GM21737 (cell line): ENCODE measurements at regions not wholly inside any gene's neighbourhood (a gene's known extent, or its start where the extent isn't known, plus 50 kb on each side); places are given as distances from the start of the nearest gene placed in this dataset.

Experiments
- ATAC-seq: cut with Tn5 transposase; IDR thresholded peaks from one replicate; pipeline ENCODE4 v1.9.1; 2021; ENCODE audit warnings: mild to moderate bottlenecking, moderate library complexity; ENCODE audit not compliant: unreplicated experiment

- no peak for ATAC-seq
Observed at GRCh38 chr6:43877036-43877435, 107.0 kb downstream of the VEGFA start.

DNA sequence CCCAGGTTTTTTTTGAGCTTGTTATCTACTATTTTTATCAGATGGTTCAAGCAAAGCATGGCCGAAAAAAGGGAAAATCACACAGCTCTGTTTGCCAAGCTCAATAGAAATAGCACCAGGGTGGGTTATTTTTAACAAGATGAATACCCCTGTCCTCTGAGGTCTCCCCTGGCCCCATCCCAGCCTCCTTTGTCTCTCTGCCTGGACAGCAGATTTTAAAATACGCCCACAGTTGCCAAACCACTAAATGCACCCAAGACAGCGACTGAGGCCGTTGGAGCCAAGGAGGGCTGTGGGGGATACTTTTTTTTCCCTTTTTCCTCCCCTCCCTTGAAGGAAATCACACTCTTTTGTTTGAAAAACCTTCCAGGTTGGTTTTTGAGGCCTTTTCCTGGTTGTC is 106.6 kb downstream of the VEGFA start:
- ATAC-seq = no peak

DNA sequence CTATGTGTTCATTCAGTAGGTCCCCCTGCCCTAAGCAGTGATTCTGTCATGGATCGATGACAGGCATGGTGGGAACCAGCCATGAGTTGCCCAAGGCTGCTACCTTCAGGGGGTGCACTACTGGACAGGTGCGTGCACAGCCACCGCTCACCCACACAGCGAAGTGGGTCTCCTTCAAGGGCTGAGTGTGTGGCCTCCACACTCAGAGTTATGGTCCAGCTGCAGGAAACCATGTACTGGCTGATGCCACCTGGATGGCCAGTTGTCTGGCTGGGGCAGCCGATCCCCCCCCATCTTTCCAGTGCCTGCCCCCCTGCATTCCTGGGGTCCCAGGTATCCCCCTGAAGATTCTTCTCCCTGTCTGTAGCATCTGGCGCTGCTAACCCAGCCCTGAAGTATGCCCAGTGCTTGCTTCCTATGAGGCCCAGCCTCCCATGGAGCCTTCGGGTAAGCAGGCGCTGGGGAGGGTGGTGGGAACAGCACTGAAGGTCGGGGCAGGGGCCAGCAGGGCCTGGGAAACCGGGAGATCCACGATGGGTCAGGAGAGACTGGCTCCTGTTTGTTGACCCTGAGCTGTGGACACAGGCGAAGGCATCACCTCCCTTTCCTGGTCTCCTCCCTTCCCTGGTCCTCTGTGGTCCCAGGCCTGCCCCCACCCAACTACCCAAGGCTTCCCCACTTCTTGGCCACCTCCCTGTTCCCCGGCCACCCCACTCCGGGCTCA is 106.0 kb downstream of the VEGFA start:
- ATAC-seq = no peak

GRCh38 chr6:43874814-43875590 is 105.0 kb downstream of the VEGFA start:
- no peak for ATAC-seq

DNA sequence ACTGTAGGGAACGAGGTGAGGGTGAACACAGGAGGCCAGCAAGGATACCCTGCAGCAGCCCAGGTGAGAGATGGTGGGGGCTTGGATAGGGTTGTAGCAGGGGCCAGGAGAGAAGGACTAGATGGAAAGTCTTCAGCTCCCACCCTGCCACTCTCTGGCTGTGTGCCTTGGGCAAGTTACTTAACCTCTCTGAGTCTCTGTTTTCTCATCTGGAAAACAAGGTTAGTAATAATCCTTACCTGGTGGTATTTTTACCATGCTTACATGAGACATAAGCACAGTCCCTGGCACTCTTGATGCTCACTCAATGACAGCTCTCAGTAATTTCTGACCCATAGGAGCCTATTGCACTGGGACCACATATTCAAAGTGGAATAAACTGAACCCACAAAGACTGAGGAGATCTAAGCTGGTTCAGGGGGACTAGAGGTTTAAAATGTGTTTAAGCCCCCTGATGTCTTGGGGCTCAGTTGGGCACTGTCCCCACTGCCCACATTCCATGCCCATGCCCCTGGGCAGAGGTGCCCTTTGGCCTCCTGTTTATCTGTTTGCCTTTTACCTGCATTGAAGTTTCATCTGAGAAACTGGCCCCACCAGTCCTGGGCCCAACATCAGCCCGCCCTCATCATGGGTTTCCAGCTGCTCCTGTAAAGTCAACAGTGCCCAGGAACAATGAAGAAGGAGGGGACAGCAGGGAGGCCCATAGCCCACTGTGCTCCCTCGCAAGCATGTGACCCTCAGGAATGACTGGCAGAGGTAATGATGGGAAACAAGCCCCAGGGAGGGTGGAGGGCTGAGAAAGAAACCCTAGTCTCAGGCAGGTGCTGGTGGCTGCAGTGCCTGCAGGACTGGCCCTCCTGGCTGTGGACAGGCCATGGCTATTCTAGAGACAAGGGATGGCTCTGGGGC is 104.0 kb downstream of the VEGFA start:
- ATAC-seq = no peak

DNA sequence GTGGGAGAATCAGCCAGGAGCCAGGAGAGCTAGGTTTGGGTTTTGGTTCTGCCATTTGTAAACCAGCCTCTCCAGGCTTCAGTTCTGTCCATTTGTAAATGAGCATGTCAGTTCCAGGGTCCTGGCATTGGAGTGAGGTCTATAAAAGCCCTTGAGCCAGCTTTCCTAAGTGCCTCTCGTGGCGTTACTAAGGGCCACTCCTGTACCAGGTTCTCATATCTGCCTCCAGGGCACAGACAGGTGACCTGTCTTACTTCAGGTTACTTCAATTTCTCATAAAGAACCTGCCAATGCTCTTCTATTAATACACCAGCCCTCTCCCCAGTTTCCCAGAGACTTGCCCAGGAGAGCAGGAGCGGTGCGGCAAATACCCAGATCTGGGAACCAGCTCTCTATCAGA is 101.9 kb downstream of the VEGFA start:
- ATAC-seq = no peak

DNA sequence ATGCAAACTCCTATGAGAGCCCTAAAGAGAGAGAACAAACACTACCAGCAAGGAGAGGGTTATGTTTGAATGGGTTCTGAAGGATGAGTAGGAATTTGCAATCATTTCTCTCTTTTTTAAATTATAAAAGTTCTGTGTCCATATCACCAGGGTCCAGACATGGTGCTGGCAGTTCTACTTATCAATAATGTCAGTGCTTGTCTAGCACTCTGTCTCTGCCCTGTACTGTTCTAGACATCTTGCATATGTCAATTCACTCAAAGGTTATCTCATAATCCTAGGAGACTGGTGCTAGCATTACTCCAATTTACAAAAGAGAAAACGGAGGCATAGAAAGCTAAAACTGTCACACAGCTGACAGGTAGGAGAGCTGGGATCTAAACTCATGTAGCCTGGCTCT is 101.3 kb downstream of the VEGFA start:
- ATAC-seq = no peak

DNA sequence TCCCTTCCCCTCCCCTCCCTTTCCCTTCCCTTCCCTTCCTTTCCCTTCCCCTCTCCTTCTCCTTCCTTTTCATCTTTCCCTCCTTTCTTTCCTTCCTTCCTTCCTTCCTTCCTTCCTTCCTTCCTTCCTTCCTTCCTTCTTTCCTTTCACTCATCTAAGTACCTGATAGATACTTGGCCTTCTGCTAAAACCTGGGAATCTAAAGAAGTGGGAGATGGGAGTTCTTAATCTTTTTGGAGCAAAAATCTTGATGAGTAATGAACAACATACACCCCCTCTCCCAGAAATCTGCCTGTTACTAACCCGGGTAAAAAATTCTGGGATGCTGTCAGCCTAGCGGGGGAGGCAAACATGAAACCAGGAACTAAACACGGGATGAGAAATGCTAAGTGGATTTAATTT is 100.7 kb downstream of the VEGFA start:
- no peak for ATAC-seq

DNA sequence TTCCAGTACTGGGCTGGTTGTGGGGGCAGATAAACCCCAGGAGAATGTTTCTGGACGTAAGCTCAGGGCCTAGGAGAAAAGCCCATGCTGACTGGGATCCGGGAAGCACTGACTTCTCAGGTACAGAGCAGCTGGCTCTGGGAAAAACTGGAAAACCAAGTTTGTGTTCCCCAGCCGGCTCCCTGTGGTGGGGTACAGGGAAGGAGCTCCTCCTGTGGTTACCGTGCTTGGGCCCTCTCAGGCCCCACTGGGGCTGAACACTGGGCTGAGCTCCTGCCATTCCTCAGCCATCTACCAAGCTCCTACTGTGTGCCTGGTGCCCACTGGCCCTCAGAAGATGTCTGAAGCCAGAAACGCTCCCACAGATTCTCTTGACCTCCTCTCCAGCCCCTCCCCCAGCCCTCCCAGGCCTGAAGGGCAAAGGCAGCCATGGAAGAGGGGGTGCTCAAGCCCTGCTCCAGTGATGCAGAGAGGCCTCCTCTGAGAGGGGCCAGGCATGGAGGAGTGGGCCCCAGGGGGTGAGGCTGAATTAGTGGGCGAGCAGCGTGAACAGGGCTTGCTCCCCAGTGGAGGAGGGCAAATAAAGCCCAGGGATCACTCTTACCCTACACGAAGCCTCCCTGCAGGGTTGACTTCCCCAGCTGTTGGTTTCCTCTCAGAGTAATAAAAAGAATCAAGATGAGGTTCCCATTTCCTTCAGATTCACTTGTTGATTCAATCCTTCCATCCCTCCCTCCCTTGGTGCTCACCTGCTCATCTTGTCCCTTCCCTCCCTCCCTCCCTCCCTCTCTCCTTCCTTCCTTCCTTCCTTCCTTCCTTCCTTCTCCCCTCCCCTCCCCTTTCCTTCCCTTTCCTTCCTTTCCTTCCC is 100.0 kb downstream of the VEGFA start:
- no peak for ATAC-seq

DNA sequence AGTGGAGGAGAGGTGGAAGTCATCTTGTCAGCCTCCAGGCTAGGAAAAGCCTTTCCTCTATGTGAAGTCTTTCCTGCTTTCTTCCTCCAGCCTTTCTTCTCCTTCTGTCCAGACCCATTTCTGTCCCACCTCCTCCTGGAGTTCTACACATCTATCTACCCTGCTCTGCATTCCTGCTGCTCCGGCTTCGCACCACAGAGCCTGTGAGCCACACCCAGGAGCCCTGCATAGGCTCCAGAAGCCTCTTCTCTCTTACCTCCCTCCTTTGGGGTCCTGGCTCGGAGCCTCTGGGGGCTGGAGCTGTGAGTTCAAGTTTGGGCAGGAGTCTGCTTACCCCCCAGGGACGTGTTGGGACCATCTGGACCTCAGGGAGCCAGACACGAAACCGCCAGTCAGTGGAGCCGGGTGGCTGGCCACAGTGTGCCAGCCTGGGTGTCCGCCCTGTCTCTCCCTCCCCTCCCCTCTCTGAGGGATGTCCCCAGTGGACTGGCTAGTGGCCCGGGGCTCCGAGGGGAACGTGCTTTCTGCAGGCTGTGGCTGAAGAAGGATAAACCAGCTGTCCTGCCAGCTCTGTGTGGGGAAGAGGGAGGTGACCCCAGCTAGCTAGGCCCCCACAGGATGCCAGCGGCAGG is 99.2 kb downstream of the VEGFA start:
- ATAC-seq = no peak

GRCh38 chr6:43868467-43868866 is 98.5 kb downstream of the VEGFA start:
- ATAC-seq = no peak

- ATAC-seq = no peak
Observed at GRCh38 chr6:43867996-43868395, 98.0 kb downstream of the VEGFA start.

- no peak for ATAC-seq
Observed at GRCh38 chr6:43867246-43867645, 97.2 kb downstream of the VEGFA start.

DNA sequence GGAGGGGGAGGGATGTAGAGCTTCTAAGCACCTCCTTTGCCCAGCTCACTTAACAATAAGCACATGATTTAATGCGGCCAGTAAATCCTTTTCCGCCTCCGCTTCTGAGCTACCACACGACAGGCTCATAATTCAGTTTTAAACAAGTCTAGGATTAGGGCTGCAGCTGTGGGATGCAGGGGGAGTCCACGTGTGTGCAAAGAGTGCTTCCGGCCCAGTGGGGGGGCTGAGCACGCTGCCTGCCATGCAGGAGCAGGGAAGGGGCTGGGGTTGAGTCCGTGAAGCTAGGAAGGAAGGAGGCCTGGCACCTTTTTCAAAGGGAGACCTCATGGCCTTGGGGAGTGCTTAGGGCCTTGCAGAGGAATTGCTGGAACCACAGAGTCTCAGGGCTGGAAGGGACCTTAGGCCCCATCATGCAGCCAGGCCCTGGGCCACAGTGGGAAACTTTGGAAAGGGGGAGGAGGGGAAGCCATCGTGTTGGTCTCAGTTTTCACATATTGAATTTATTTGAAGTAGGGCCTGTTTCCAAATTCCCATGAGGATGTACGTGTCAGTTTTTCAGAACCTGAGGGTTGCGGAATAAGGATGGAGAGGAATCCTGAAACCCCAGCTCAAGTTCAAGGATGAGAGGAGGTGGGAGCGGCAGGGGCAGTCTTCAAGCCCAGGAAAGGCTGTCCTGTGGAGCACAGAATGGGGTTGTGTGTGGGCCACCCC is 96.1 kb downstream of the VEGFA start:
- ATAC-seq = no peak

DNA sequence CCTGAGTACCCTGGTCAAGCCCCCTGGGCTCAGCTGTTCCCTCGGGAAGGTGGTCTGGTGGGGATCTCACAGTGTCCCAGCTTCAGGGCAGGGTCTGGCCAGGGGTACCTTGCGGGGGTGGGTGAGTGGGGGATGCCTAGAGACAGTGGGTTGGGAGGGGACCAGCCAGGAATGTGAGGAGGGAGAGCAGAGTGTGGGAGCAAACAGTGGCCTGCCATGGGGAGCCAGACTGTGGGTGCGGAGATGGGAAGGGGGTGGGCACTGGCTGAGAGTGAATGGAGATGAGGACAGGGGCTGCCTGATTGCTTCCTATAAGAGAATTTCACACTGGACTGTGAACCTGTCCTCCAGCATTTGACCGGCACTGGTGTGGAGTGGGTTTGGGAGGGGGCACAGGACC is 95.1 kb downstream of the VEGFA start:
- ATAC-seq = no peak

DNA sequence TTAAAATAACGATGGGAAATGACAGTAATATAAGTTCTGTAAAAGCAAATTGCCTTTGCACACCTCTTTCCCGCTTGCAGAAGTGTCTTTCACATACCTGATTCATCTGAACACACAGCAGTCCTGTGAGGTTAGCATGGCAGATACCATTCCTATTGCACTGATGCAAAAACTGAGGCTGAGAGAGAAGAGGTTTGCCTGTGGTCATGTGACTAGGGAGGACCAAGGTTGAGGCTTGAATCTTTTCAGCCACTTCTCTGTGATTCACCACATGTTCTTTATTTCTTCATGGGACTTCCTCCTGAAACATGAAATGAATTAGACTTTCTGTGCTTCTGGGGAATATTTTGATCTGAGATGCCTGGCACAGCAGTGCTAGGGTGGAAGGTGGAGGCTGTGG is 92.9 kb downstream of the VEGFA start:
- ATAC-seq = no peak

GRCh38 chr6:43861212-43861894 is 91.3 kb downstream of the VEGFA start:
- ATAC-seq = no peak

GRCh38 chr6:43860285-43860684 is 90.3 kb downstream of the VEGFA start:
- ATAC-seq = no peak

DNA sequence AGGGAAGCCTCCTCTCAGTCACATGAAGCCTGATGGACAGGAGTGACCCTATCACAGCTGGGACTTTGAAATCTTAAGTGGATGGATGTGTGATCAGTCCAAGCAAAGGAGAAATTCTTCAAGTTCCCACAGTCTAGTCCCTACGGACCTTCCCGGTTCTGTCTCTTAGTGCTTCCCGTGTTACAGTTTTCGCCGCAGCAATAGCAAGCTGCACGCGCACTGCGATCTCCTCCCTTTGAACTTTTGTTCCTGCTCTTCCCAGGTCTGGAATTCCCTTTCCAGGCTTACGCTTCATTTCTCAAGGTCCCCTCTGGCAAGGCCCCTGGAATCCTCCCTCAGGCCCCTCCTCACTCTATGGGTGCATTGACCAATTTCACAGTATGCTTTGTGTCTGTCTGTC is 89.2 kb downstream of the VEGFA start:
- no peak for ATAC-seq
